ENCODE measurements at regions not wholly inside any gene's neighbourhood (a gene's known extent, or its start where the extent isn't known, plus 50 kb on each side); places are given as distances from the start of the nearest gene placed in this dataset.

GRCh38 chr21:41634211-41634694 lies 126.3 kb upstream of the TMPRSS2 start:
- intact Hi-C loops (cut with DNase I, micrococcal nuclease): no loop called here
- CTCF ChIA-PET: no interaction called here
- Mint-ChIP-seq H3K4me3 (no peak overlapping the region), H3K27me3 (peaks cover 10% of the 10 kb centered on the region), H3K36me3 (ENCODE audit: low read depth) (no peaks in the 10 kb centered on the region), H3K9me3 (ENCODE audit: low read depth) (no peaks in the 10 kb centered on the region), H3K4me1 (no peaks in the 10 kb centered on the region), H3K27ac (no peak overlapping the region)
- POLR2A ChIA-PET: no interaction called here
- ATAC-seq: no peak
- DNase-seq: no peak

GRCh38 chr21:41633627-41634026 lies 125.7 kb upstream of the TMPRSS2 start:
- no peaks in the 10 kb centered on the region for H3K4me1 Mint-ChIP-seq
- POLR2A ChIA-PET: no interaction called here
- H3K27me3 Mint-ChIP-seq: peaks cover 7% of the 10 kb centered on the region
- H3K4me3 Mint-ChIP-seq: no peak overlapping the region
- no peak for DNase-seq
- intact Hi-C loops (cut with DNase I, micrococcal nuclease): no loop called here
- CTCF ChIA-PET: interaction anchor here (0.5 kb wide), 1 partner anchor 80 kb away, joined by 4 read pairs; no protein-coding TSS in a partner anchor
- H3K9me3 Mint-ChIP-seq (ENCODE audit: low read depth): no peaks in the 10 kb centered on the region
- ATAC-seq: no peak
- H3K36me3 Mint-ChIP-seq (ENCODE audit: low read depth): no peaks in the 10 kb centered on the region
- no peak overlapping the region for H3K27ac Mint-ChIP-seq

DNA sequence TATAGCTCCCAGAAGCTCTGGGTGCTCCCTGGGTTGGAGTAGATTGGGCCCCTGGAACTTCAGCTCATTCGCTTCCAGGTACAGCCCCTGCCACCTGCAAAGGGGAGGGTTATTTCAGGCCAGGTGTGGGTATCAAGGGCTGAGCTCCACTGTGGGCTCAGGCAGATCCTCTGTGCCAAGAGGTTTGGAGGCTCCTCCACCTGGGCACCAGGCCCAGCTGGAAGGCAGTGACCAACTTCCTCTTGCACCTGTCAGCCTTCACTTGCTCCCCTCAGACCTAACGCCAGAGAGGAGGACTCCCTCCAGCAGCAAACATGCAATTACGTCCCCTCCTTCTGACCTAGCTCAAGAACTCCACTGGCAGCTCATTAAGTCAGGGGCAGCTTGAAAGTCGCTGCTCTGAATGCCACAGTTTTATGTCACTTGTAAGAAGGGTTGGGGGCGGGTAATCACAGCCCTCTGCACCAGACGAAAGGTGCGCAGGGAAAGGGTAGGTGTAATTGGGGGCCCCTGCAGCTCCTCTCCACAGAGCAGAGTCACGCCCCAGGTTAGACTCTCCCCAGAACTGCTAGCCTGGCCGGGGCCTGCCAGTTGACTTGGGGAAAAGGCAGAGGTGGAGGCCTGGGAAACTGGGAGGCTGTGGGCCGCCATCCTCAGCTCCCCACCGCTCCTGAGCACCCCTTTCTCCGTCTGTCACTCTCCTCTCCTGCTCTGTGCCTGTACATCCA lies 125.0 kb upstream of the TMPRSS2 start:
- intact Hi-C loops (cut with DNase I, micrococcal nuclease): no loop called here
- Mint-ChIP-seq H3K27ac (no peak overlapping the region), H3K9me3 (ENCODE audit: low read depth) (no peaks in the 10 kb centered on the region), H3K36me3 (ENCODE audit: low read depth) (no peaks in the 10 kb centered on the region), H3K4me3 (no peak overlapping the region), H3K4me1 (no peaks in the 10 kb centered on the region), H3K27me3 (peaks cover 7% of the 10 kb centered on the region)
- ATAC-seq: no peak
- DNase-seq: no peak
- ChIA-PET CTCF (interaction anchor here (0.5 kb wide), 1 partner anchor 79 kb away, joined by 4 read pairs; no protein-coding TSS in a partner anchor), POLR2A (interaction anchor here (0.9 kb wide), 1 partner anchor 10 kb away, joined by 4 read pairs; no protein-coding TSS in a partner anchor)

GRCh38 chr21:41631564-41632461 lies 123.9 kb upstream of the TMPRSS2 start:
- CTCF ChIA-PET: interaction anchor here (1.0 kb wide), 1 partner anchor 189 kb away, joined by 4 read pairs; no protein-coding TSS in a partner anchor
- POLR2A ChIA-PET: interaction anchor here (0.9 kb wide), 1 partner anchor 9 kb away, joined by 4 read pairs; no protein-coding TSS in a partner anchor
- ATAC-seq: no peak
- intact Hi-C loops (cut with DNase I, micrococcal nuclease): no loop called here
- Mint-ChIP-seq H3K9me3 (ENCODE audit: low read depth) (no peaks in the 10 kb centered on the region), H3K27ac (no peak overlapping the region), H3K4me1 (no peaks in the 10 kb centered on the region), H3K27me3 (peaks cover 7% of the 10 kb centered on the region), H3K36me3 (ENCODE audit: low read depth) (no peaks in the 10 kb centered on the region), H3K4me3 (no peak overlapping the region)
- DNase-seq: no peak

- CTCF ChIA-PET: no interaction called here
- H3K4me1 Mint-ChIP-seq: no peaks in the 10 kb centered on the region
- POLR2A ChIA-PET: no interaction called here
Measured at GRCh38 chr21:41630917-41631316, 123.0 kb upstream of the TMPRSS2 start.

GRCh38 chr21:41630249-41630648 lies 122.3 kb upstream of the TMPRSS2 start:
- ATAC-seq (no peak), DNase-seq (no peak)
- Mint-ChIP-seq H3K27ac (no peak overlapping the region), H3K27me3 (peaks cover 5% of the 10 kb centered on the region), H3K36me3 (ENCODE audit: low read depth) (no peaks in the 10 kb centered on the region), H3K4me1 (no peaks in the 10 kb centered on the region), H3K4me3 (no peak overlapping the region), H3K9me3 (ENCODE audit: low read depth) (no peaks in the 10 kb centered on the region)
- intact Hi-C loops (cut with DNase I, micrococcal nuclease): no loop called here
- ChIA-PET CTCF (no interaction called here), POLR2A (no interaction called here)

More at GRCh38 chr21:41630917-41631316, 123.0 kb upstream of the TMPRSS2 start:
- Mint-ChIP-seq H3K9me3 (ENCODE audit: low read depth) (no peaks in the 10 kb centered on the region), H3K4me3 (no peak overlapping the region), H3K27me3 (peaks cover 6% of the 10 kb centered on the region), H3K27ac (no peak overlapping the region), H3K36me3 (ENCODE audit: low read depth) (no peaks in the 10 kb centered on the region)
- ATAC-seq (no peak), DNase-seq (no peak)
- intact Hi-C loops (cut with DNase I, micrococcal nuclease): no loop called here

DNA sequence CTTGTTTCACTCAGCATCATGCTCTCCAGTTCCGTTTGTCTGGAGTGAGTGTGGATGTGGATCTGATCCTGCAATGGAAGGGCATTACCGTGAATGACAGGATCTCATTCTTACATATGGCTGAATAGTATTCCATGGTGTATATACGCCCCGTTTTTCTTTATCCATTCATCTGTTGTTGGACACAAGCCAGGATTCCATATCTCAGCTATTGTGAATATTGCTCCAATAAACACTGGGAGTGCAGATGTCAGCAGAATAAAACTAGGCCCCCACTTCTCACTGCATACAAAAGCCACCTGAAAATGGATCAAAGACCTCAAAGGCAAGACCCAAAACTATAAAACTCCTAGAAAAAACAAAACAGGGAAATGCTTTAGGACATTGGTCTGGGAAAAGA lies 120.3 kb upstream of the TMPRSS2 start:
- no peaks in the 10 kb centered on the region for H3K9me3 Mint-ChIP-seq (ENCODE audit: low read depth)
- ChIA-PET CTCF (interaction anchor here (0.9 kb wide), 1 partner anchor 14 kb away, joined by 3 read pairs; no protein-coding TSS in a partner anchor), POLR2A (no interaction called here)
- peaks cover 11% of the 10 kb centered on the region for H3K27me3 Mint-ChIP-seq
- DNase-seq: no peak
- intact Hi-C loops (cut with DNase I, micrococcal nuclease): no loop called here
- no peak overlapping the region for H3K27ac Mint-ChIP-seq
- H3K4me3 Mint-ChIP-seq: no peak overlapping the region
- H3K4me1 Mint-ChIP-seq: no peaks in the 10 kb centered on the region
- no peak for ATAC-seq
- no peaks in the 10 kb centered on the region for H3K36me3 Mint-ChIP-seq (ENCODE audit: low read depth)

DNA sequence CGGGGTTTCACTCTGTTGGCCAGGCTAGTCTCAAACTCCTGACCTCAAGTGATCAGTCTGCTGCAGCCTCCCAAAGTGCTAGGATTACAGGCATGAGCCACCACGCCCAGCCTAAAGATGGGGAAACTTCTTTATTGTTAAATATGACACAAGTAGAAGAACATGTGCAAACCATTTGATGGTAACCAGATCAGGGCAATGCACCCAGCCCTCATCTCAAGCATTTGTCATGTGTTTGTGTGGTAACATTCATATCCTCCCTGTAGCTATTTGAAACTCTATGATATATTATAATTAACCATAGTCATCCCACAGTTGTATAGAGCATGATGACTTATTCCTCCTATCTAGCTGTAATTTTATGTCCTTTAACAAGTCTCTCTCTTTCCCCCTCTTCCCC lies 119.5 kb upstream of the TMPRSS2 start:
- ChIA-PET POLR2A (no interaction called here), CTCF (no interaction called here)
- intact Hi-C loops (cut with DNase I, micrococcal nuclease): no loop called here
- no peak overlapping the region for H3K27ac Mint-ChIP-seq
- no peak for ATAC-seq
- no peaks in the 10 kb centered on the region for H3K9me3 Mint-ChIP-seq (ENCODE audit: low read depth)
- no peak overlapping the region for H3K4me3 Mint-ChIP-seq
- no peaks in the 10 kb centered on the region for H3K36me3 Mint-ChIP-seq (ENCODE audit: low read depth)
- DNase-seq: no peak
- peaks cover 14% of the 10 kb centered on the region for H3K27me3 Mint-ChIP-seq
- peaks cover 6% of the 10 kb centered on the region for H3K4me1 Mint-ChIP-seq

DNA sequence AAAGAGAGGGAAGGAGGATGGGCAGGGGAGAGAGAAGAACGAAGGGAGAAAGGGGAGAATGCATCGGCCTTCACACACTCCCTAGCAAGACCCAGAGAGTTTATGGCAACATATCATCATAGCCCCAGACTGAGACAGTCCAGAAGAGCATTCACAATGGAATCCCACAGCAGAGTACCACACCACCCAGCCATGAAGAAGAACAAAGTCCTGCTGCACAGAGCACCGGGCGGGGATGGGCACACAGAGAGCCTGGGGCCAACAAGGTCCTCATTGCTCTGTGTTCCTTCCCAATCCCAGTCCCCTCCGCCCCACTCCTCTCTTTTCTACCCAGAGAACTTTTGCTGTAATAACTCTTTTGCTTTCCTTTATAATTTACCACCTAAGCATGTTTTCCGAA lies 118.1 kb upstream of the TMPRSS2 start:
- ChIA-PET CTCF (no interaction called here), POLR2A (no interaction called here)
- H3K4me1 Mint-ChIP-seq: peaks cover 6% of the 10 kb centered on the region
- intact Hi-C loops (cut with DNase I, micrococcal nuclease): no loop called here
- no peaks in the 10 kb centered on the region for H3K9me3 Mint-ChIP-seq (ENCODE audit: low read depth)
- DNase-seq (no peak), ATAC-seq (no peak)
- no peak overlapping the region for H3K4me3 Mint-ChIP-seq
- H3K36me3 Mint-ChIP-seq (ENCODE audit: low read depth): no peaks in the 10 kb centered on the region
- no peak overlapping the region for H3K27ac Mint-ChIP-seq
- peaks cover 19% of the 10 kb centered on the region for H3K27me3 Mint-ChIP-seq

GRCh38 chr21:41625428-41625827 lies 117.5 kb upstream of the TMPRSS2 start:
- no peaks in the 10 kb centered on the region for H3K36me3 Mint-ChIP-seq (ENCODE audit: low read depth)
- no peak overlapping the region for H3K4me3 Mint-ChIP-seq
- intact Hi-C loops (cut with DNase I, micrococcal nuclease): no loop called here
- peaks cover 21% of the 10 kb centered on the region for H3K27me3 Mint-ChIP-seq
- POLR2A ChIA-PET: no interaction called here
- ATAC-seq: no peak
- peaks cover 6% of the 10 kb centered on the region for H3K4me1 Mint-ChIP-seq
- no peak overlapping the region for H3K27ac Mint-ChIP-seq
- H3K9me3 Mint-ChIP-seq (ENCODE audit: low read depth): no peaks in the 10 kb centered on the region
- DNase-seq: no peak
- CTCF ChIA-PET: no interaction called here

DNA sequence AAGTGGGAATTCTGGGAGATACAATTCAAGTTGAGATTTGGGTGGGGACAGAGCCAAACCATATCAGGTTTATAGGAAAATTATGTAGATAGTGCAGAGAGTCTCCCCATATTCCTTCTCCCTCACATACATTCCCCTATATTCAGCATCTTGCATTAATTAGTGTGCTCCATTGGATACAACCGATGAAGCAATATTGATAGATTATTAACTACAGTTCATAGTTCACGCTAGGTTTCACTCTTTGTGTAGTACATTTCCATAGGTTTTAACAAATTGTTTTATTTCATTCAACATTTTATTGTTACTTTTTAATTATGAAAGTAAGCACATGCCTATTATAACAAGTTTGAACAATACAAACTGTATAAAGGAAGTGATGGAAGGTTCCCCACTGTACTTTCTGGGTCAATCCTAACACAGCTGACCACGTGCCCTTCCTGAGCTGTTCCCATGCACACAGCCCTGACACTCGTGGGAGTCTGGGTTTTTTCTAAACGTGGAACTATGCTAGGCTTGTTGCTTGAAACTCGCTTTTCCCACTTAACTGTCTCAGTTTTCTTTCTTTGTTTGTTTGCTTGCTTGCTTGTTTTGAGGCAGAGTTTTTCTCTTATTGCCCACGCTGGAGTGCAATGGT lies 116.8 kb upstream of the TMPRSS2 start:
- no peak overlapping the region for H3K4me3 Mint-ChIP-seq
- POLR2A ChIA-PET: no interaction called here
- no peaks in the 10 kb centered on the region for H3K9me3 Mint-ChIP-seq (ENCODE audit: low read depth)
- no peaks in the 10 kb centered on the region for H3K36me3 Mint-ChIP-seq (ENCODE audit: low read depth)
- H3K27me3 Mint-ChIP-seq: peaks cover 21% of the 10 kb centered on the region
- CTCF ChIA-PET: no interaction called here
- intact Hi-C loops (cut with DNase I, micrococcal nuclease): no loop called here
- peaks cover 6% of the 10 kb centered on the region for H3K4me1 Mint-ChIP-seq
- no peak overlapping the region for H3K27ac Mint-ChIP-seq
- DNase-seq (no peak), ATAC-seq (no peak)
